RWPE2 (cell line): ENCODE measurements at regions not wholly inside any gene's neighbourhood (a gene's known extent, or its start where the extent isn't known, plus 50 kb on each side); places are given as distances from the start of the nearest gene placed in this dataset.

ENCODE experiments used
- ATAC-seq: fragments of 200-7000 bp; cut with Tn5 transposase; 3 replicates; pipeline ENCODE4 v1.9.1; 2021; ENCODE audit warnings: low read depth
- DNase-seq: peaks from one replicate; pipeline ENCODE4 v3.0.0-alpha.2; 2020; ENCODE audit warnings: low spot score
- H3K27ac ChIP-seq: fragments of 450-650 bp; 2 replicates; pipeline ENCODE4 v1.5.1; 2017; ENCODE audit warnings: mild to moderate bottlenecking; ENCODE audit not compliant: poor library complexity, severe bottlenecking
- H3K27me3 ChIP-seq: fragments of 250-450 bp; sonication (Bioruptor Pico); 2 replicates; pipeline ENCODE4 v1.5.1; 2021; ENCODE audit warnings: mild to moderate bottlenecking, moderate library complexity; ENCODE audit not compliant: insufficient read depth, poor library complexity, severe bottlenecking
- H3K36me3 ChIP-seq: fragments of 250-450 bp; sonication (Bioruptor Pico); 2 replicates; pipeline ENCODE4 v1.5.1; 2020; ENCODE audit warnings: low read depth, mild to moderate bottlenecking, moderate library complexity
- H3K4me1 ChIP-seq: fragments of 250-450 bp; sonication (Bioruptor Pico); 2 replicates; pipeline ENCODE4 v1.5.1; 2021; ENCODE audit warnings: mild to moderate bottlenecking, moderate library complexity; ENCODE audit not compliant: insufficient read depth, poor library complexity, severe bottlenecking
- H3K4me3 ChIP-seq: fragments of 250-450 bp; sonication (Bioruptor Pico); 2 replicates; pipeline ENCODE4 v1.5.1; 2021; ENCODE audit warnings: mild to moderate bottlenecking, moderate library complexity; ENCODE audit not compliant: severe bottlenecking
- H3K9me3 ChIP-seq: fragments of 250-450 bp; sonication (Bioruptor Pico); 2 replicates; pipeline ENCODE4 v1.5.1; 2021; ENCODE audit warnings: mild to moderate bottlenecking, moderate library complexity; ENCODE audit not compliant: severe bottlenecking
- CTCF ChIP-seq: fragments of 450-650 bp; IDR thresholded peaks from one replicate; pipeline ENCODE4 v1.5.1; 2017; ENCODE audit warnings: mild to moderate bottlenecking, moderate library complexity; ENCODE audit not compliant: poor library complexity, severe bottlenecking

GRCh38 chrX:2640436-2641150, 50.5 kb upstream of the CD99 start:
- Histone ChIP-seq H3K36me3 (no peaks in the 10 kb centered on the region), H3K27me3 (no peaks in the 10 kb centered on the region), H3K9me3 (no peaks in the 10 kb centered on the region), H3K4me1 (no peaks in the 10 kb centered on the region), H3K4me3 (no peak overlapping the region), H3K27ac (no peak overlapping the region)
- no peak for ATAC-seq
- no peak for DNase-seq
- TF ChIP-seq CTCF = no peak

- no peak for DNase-seq
- H3K4me1 ChIP-seq = no peaks in the 10 kb centered on the region
Observed at GRCh38 chrX:2638279-2638678, 52.8 kb upstream of the CD99 start.

GRCh38 chrX:2635342-2635741, 55.8 kb upstream of the CD99 start:
- no peak for ATAC-seq
- H3K27me3 ChIP-seq = no peaks in the 10 kb centered on the region

More at GRCh38 chrX:2638279-2638678, 52.8 kb upstream of the CD99 start:
- no peak for TF ChIP-seq CTCF
- Histone ChIP-seq H3K9me3 (no peaks in the 10 kb centered on the region), H3K36me3 (no peaks in the 10 kb centered on the region), H3K27me3 (no peaks in the 10 kb centered on the region), H3K4me3 (no peak overlapping the region), H3K27ac (no peak overlapping the region)
- no peak for ATAC-seq

GRCh38 chrX:2632533-2633504, 58.3 kb upstream of the CD99 start:
- H3K36me3 ChIP-seq = peaks cover 16% of the 10 kb centered on the region
- no peaks in the 10 kb centered on the region for H3K9me3 ChIP-seq
- no peak for TF ChIP-seq CTCF
- H3K27ac ChIP-seq = no peak overlapping the region
- ATAC-seq (0 out of 3 replicates have a peak, but pooled peaks have one; percentile 17), DNase-seq (no peak)
- no peaks in the 10 kb centered on the region for H3K27me3 ChIP-seq
- no peaks in the 10 kb centered on the region for H3K4me1 ChIP-seq
- H3K4me3 ChIP-seq = no peak overlapping the region

More at GRCh38 chrX:2635342-2635741, 55.8 kb upstream of the CD99 start:
- TF ChIP-seq CTCF = no peak
- DNase-seq = no peak
- no peak overlapping the region for H3K27ac ChIP-seq
- H3K9me3 ChIP-seq = no peaks in the 10 kb centered on the region
- no peaks in the 10 kb centered on the region for H3K36me3 ChIP-seq
- H3K4me3 ChIP-seq = no peak overlapping the region
- no peaks in the 10 kb centered on the region for H3K4me1 ChIP-seq
